DND-41 (cell line): ENCODE measurements at regions not wholly inside any gene's neighbourhood (a gene's known extent, or its start where the extent isn't known, plus 50 kb on each side); places are given as distances from the start of the nearest gene placed in this dataset.

ENCODE experiments used
- CTCF ChIP-seq: IDR thresholded peaks from 2 replicates; pipeline ENCODE4 v1.5.1; 2012; ENCODE audit warnings: borderline replicate concordance, low read length, moderate library complexity, mild to moderate bottlenecking; ENCODE audit not compliant: poor library complexity, severe bottlenecking; ENCODE audit errors: extremely low read depth
- EZH2 ChIP-seq: IDR thresholded peaks from 3 replicates; pipeline ENCODE4 v1.6.1; 2012; ENCODE audit warnings: borderline replicate concordance, low read depth, mild to moderate bottlenecking, moderate library complexity, low read length, inconsistent platforms; ENCODE audit not compliant: severe bottlenecking

DNA sequence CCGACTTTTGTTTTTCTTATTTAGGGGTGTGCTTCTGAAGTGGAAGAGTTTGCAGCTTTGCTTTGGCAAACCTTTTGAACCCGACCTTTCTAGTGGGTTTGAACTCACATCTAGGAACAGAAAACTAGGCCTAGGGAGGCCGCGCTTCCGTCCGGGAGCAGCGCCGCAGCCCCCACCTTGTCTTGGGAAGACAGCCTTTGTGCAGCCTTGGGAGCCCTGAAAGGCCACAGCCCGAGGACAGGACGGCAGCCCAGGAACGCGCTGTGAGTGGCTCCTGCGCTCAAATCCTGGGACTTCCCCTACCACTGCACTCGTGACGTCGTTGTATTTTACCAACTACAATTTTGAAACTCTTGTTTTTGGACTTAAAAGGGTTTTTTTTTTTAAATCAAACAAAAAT lies 53.7 kb upstream of the ZNF267 start:
- TF ChIP-seq CTCF (no peak), EZH2 (no peak)
